HepG2 (cell line): ENCODE measurements at regions not wholly inside any gene's neighbourhood (a gene's known extent, or its start where the extent isn't known, plus 50 kb on each side); places are given as distances from the start of the nearest gene placed in this dataset.
"Not testable (repeated sequence)": the region's sequence is repeated elsewhere in the genome, so short reads cannot be mapped to it uniquely, and the experiment has no call there.

Experiments
- ATAC-seq: fragments of 200-7000 bp; cut with Tn5 transposase; 3 replicates; pipeline ENCODE4 v1.9.1; 2020; ENCODE audit warnings: mild to moderate bottlenecking, moderate library complexity
- BruUV-seq: library from RNA; stranded (reverse); fragments of 400-500 nt; replicated peaks from 2 replicates; lab custom pipeline; 2021; lab: Mats Ljungman, UMichigan
- CTCF ChIA-PET: fragments of 300-600 bp; formaldehyde crosslinking; extraction: SDS; loops from one replicate; lab custom pipeline; 2021; ENCODE audit warnings: low total read pairs, inconsistent platforms, low intra/inter-chr PET ratio; lab: Yijun Ruan, JAX
- POLR2A ChIA-PET: fragments of 350-600 bp; sonication (Branson Sonifier 250); formaldehyde crosslinking; loops from one replicate; lab custom pipeline; 2020; ENCODE audit warnings: antibody characterized with exemption, inconsistent platforms; lab: Yijun Ruan, JAX
- DNase-seq: peaks from one replicate; pipeline ENCODE4 v3.0.0-alpha.2; 2015; ENCODE audit warnings: low spot score
- FAIRE-seq: peaks from 3 replicates; lab custom pipeline; 2011; peaks lifted over from hg19 to GRCh38; lab: Jason Lieb, UNC
- H2AFZ ChIP-seq: one replicate; pipeline ENCODE4 v1.6.1; 2011; ENCODE audit warnings: low read length, inconsistent platforms
- H3K27ac ChIP-seq: fragments of 300-600 bp; 3 replicates; pipeline ENCODE4 v1.8.0; 2011; ENCODE audit warnings: mixed run types, mild to moderate bottlenecking, mixed read lengths, low read length, inconsistent platforms; ENCODE audit not compliant: insufficient read depth; ENCODE audit errors: extremely low read length
- H3K27me3 ChIP-seq, 2 experiments: fragments of 200-600 bp in 1 of 2; 2 replicates in 1 of 2; 3 replicates in 1 of 2; pipeline versions ENCODE4 v1.6.0 to v1.8.0; 2011; ENCODE audit warnings: low read length in 2 of 2, mild to moderate bottlenecking in 2 of 2, moderate library complexity in 2 of 2, inconsistent platforms in 1 of 2; ENCODE audit not compliant: insufficient read depth in 2 of 2, control insufficient read depth in 1 of 2
- H3K36me3 ChIP-seq, 2 experiments: fragments of 200-600 bp in 1 of 2; replicated peaks in 1 of 2; 2 replicates in 1 of 2; 3 replicates in 1 of 2; pipeline versions ENCODE4 v1.5.1 to v1.8.0; 2011; ENCODE audit warnings: low read length in 2 of 2, inconsistent platforms in 1 of 2; ENCODE audit not compliant: insufficient read depth in 2 of 2, control insufficient read depth in 1 of 2
- H3K4me1 ChIP-seq: 2 replicates; pipeline ENCODE4 v1.5.1; 2012; ENCODE audit warnings: low read length, inconsistent platforms; ENCODE audit not compliant: insufficient read depth
- H3K4me2 ChIP-seq: 2 replicates; pipeline ENCODE4 v1.6.0; 2011; ENCODE audit warnings: low read depth, low read length, inconsistent platforms
- H3K4me3 ChIP-seq, 3 experiments: fragments of 200-600 bp in 1 of 3; sonication (generic), shearing (Covaris generic) in 1 of 3; replicated peaks in 1 of 3; 2 replicates each; pipeline ENCODE4 v1.5.1; 2011 to 2016; ENCODE audit warnings: low read length in 3 of 3, inconsistent platforms in 2 of 3, low read depth in 2 of 3, mild to moderate bottlenecking in 2 of 3, control low read depth in 1 of 3, mixed read lengths in 1 of 3; ENCODE audit not compliant: insufficient read depth in 1 of 3
- H3K79me2 ChIP-seq: one replicate; pipeline ENCODE4 v1.6.1; 2011; ENCODE audit warnings: low read length, inconsistent platforms; ENCODE audit not compliant: insufficient read depth
- H3K9ac ChIP-seq: 2 replicates; pipeline ENCODE4 v1.6.0; 2011; ENCODE audit warnings: mild to moderate bottlenecking, low read depth, low read length, inconsistent platforms; ENCODE audit not compliant: insufficient read depth
- H3K9me3 ChIP-seq: 2 replicates; pipeline ENCODE4 v1.5.1; 2012; ENCODE audit warnings: mild to moderate bottlenecking, low read length
- H4K20me1 ChIP-seq: 2 replicates; pipeline ENCODE4 v1.6.0; 2011; ENCODE audit warnings: inconsistent platforms, mild to moderate bottlenecking, low read length, moderate library complexity; ENCODE audit not compliant: insufficient read depth
- DNMT1 ChIP-seq: sonication (generic); formaldehyde crosslinking; IDR thresholded peaks from 2 replicates; pipeline ENCODE4 v1.5.1; 2020; ENCODE audit warnings: mild to moderate bottlenecking, missing genetic modification reagents
- ETV5 ChIP-seq: IDR thresholded peaks from 2 replicates; pipeline ENCODE4 v1.6.1; 2018; ENCODE audit warnings: missing biosample characterization, missing genetic modification reagents, inconsistent platforms, borderline replicate concordance
- IKZF1 ChIP-seq: fragments of 450-650 bp; IDR thresholded peaks from 2 replicates; pipeline ENCODE4 v1.7.1; 2016
- MXD4 ChIP-seq: IDR thresholded peaks from 2 replicates; pipeline ENCODE4 v1.6.1; 2016; ENCODE audit warnings: mild to moderate bottlenecking, missing biosample characterization, missing genetic modification reagents
- ZNF10 ChIP-seq: sonication (generic); formaldehyde crosslinking; IDR thresholded peaks from 2 replicates; pipeline ENCODE4 v1.4.0; 2020; ENCODE audit warnings: mild to moderate bottlenecking, low read depth, missing genetic modification reagents, borderline replicate concordance
- ZNF160 ChIP-seq: sonication (generic); formaldehyde crosslinking; IDR thresholded peaks from 2 replicates; pipeline ENCODE4 v1.8.0; 2022; ENCODE audit warnings: mild to moderate bottlenecking, inconsistent platforms, missing genetic modification reagents
- ZNF292 ChIP-seq: sonication (generic); formaldehyde crosslinking; IDR thresholded peaks from 2 replicates; pipeline ENCODE4 v1.8.1; 2022; ENCODE audit warnings: mild to moderate bottlenecking, low read depth, missing genetic modification reagents, borderline replicate concordance
- ZNF543 ChIP-seq: sonication (generic); formaldehyde crosslinking; IDR thresholded peaks from 2 replicates; pipeline ENCODE4 v1.4.0; 2020; ENCODE audit warnings: mild to moderate bottlenecking, missing genetic modification reagents
- ZNF589 ChIP-seq: sonication (generic); formaldehyde crosslinking; conservative IDR thresholded peaks from 2 replicates; pipeline ENCODE4 v1.8.0; 2022; ENCODE audit warnings: mild to moderate bottlenecking, moderate library complexity, missing genetic modification reagents
- WGBS: methylation state at CpG from one replicate; pipeline ENCODE4 v1.1.6; 2017; ENCODE audit warnings: low lambda C conversion rate; 5-methylcytosine and 5-hydroxymethylcytosine counted together
- in situ Hi-C: cut with HindIII; loops from 2 replicates; pipeline ENCODE4 v1.10.0; 2017; ENCODE audit warnings: low pct_unique_long_range_greater_than_20kb; ENCODE audit not compliant: extremely low pct_ligation_motif_present
- intact Hi-C: fragments of 100-400 bp; cut with micrococcal nuclease; formaldehyde crosslinking; loops from one replicate; pipeline ENCODE4 v1.10.0; 2022; ENCODE audit not compliant: unreplicated experiment
- TF ChIP-seq, protein P1 (sequence below): IDR thresholded peaks from 2 replicates; pipeline ENCODE4 v1.6.1; 2012; ENCODE audit warnings: low read length, improper control_type of control experiment
- TF ChIP-seq, protein P2 (sequence below): IDR thresholded peaks from 2 replicates; pipeline ENCODE4 v1.6.1; 2016; ENCODE audit warnings: mild to moderate bottlenecking
- TF ChIP-seq, protein P3 (sequence below): sonication (generic); formaldehyde crosslinking; IDR thresholded peaks from 2 replicates; pipeline ENCODE4 v1.4.0; 2020; ENCODE audit warnings: missing genetic modification reagents

DNA sequence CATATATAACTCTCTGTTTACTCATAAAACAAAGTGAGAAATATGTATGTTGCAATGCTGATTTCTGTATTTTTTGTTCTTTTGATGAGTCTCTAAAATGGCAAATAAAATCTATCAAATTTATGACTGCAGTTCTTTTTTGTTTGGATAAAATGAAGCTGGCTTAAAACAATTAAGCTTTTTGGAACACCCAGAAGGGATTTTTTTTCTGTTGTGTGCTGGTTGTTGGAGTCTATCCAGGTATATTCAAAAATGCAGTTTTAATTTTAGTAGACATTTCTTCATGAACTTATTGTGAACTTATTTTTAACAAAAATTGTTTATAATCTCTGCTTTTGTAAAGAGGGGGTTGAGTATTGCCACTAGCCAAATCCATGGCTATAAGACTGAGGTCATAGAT, 405.5 kb downstream of the RAP2B start:
- no peaks in the 10 kb centered on the region for H3K36me3 ChIP-seq
- no peaks in the 10 kb centered on the region for H3K27me3 ChIP-seq
- TF ChIP-seq MXD4 (CRISPR knock-in tag) (no peak), ZNF10 (CRISPR knock-in tag) (no peak), ETV5 (no peak), ZNF543 (CRISPR knock-in tag) (no peak), DNMT1 (no peak), ZNF589 (CRISPR knock-in tag) (no peak), IKZF1 (no peak), ZNF292 (CRISPR knock-in tag) (no peak), ZNF160 (no peak)
- TF ChIP-seq, protein P1, sequence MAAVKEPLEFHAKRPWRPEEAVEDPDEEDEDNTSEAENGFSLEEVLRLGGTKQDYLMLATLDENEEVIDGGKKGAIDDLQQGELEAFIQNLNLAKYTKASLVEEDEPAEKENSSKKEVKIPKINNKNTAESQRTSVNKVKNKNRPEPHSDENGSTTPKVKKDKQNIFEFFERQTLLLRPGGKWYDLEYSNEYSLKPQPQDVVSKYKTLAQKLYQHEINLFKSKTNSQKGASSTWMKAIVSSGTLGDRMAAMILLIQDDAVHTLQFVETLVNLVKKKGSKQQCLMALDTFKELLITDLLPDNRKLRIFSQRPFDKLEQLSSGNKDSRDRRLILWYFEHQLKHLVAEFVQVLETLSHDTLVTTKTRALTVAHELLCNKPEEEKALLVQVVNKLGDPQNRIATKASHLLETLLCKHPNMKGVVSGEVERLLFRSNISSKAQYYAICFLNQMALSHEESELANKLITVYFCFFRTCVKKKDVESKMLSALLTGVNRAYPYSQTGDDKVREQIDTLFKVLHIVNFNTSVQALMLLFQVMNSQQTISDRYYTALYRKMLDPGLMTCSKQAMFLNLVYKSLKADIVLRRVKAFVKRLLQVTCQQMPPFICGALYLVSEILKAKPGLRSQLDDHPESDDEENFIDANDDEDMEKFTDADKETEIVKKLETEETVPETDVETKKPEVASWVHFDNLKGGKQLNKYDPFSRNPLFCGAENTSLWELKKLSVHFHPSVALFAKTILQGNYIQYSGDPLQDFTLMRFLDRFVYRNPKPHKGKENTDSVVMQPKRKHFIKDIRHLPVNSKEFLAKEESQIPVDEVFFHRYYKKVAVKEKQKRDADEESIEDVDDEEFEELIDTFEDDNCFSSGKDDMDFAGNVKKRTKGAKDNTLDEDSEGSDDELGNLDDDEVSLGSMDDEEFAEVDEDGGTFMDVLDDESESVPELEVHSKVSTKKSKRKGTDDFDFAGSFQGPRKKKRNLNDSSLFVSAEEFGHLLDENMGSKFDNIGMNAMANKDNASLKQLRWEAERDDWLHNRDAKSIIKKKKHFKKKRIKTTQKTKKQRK, result no peak
- TF ChIP-seq, protein P2, sequence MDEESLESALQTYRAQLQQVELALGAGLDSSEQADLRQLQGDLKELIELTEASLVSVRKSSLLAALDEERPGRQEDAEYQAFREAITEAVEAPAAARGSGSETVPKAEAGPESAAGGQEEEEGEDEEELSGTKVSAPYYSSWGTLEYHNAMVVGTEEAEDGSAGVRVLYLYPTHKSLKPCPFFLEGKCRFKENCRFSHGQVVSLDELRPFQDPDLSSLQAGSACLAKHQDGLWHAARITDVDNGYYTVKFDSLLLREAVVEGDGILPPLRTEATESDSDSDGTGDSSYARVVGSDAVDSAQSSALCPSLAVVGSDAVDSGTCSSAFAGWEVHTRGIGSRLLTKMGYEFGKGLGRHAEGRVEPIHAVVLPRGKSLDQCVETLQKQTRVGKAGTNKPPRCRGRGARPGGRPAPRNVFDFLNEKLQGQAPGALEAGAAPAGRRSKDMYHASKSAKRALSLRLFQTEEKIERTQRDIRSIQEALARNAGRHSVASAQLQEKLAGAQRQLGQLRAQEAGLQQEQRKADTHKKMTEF (CRISPR knock-in tag), result no peak
- TF ChIP-seq, protein P3, sequence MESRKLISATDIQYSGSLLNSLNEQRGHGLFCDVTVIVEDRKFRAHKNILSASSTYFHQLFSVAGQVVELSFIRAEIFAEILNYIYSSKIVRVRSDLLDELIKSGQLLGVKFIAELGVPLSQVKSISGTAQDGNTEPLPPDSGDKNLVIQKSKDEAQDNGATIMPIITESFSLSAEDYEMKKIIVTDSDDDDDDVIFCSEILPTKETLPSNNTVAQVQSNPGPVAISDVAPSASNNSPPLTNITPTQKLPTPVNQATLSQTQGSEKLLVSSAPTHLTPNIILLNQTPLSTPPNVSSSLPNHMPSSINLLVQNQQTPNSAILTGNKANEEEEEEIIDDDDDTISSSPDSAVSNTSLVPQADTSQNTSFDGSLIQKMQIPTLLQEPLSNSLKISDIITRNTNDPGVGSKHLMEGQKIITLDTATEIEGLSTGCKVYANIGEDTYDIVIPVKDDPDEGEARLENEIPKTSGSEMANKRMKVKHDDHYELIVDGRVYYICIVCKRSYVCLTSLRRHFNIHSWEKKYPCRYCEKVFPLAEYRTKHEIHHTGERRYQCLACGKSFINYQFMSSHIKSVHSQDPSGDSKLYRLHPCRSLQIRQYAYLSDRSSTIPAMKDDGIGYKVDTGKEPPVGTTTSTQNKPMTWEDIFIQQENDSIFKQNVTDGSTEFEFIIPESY (CRISPR knock-in tag), result no peak
- in situ Hi-C loops, result no loop called here
- H3K4me2 ChIP-seq, result no peak overlapping the region
- intact Hi-C loops, result no loop called here
- no peaks in the 10 kb centered on the region for H4K20me1 ChIP-seq
- no peak for DNase-seq
- FAIRE-seq, result no peak
- H3K9ac ChIP-seq, result no peak overlapping the region
- CTCF ChIA-PET, result no interaction called here
- no peak overlapping the region for H3K4me3 ChIP-seq
- H2AFZ ChIP-seq, result no peak overlapping the region
- no peaks in the 10 kb centered on the region for H3K4me1 ChIP-seq
- no peak overlapping the region for H3K27ac ChIP-seq
- H3K79me2 ChIP-seq, result no peaks in the 10 kb centered on the region
- peaks cover 27% of the 10 kb centered on the region for H3K9me3 ChIP-seq
- POLR2A ChIA-PET, result no interaction called here
- ATAC-seq, result no peak
- no TSS peak for BruUV-seq

DNA sequence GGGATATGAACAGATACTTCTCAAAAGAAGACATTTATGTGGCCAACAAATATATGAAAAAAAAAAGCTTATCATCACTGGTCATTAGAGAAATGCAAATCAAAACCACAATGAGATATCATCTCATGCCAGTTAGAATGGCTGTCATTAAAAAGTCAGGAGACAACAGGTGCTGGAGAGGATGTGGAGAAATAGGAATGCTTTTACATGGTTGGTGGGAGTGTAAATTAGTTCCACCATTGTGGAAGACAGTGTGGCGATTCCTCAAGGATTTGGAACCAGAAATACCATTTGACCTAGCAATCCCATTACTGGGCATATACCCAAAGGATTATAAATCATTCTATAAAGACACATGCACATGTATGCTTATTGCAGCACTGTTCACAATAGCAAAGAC, 408.5 kb downstream of the RAP2B start:
- H2AFZ ChIP-seq, in situ Hi-C loops, H3K9ac ChIP-seq, FAIRE-seq, H3K79me2 ChIP-seq, H3K9me3 ChIP-seq, H3K4me3 ChIP-seq, CTCF ChIA-PET, H3K27me3 ChIP-seq, H3K27ac ChIP-seq, H4K20me1 ChIP-seq, DNase-seq, BruUV-seq, intact Hi-C loops, H3K36me3 ChIP-seq, H3K4me2 ChIP-seq, H3K4me1 ChIP-seq, POLR2A ChIA-PET, ATAC-seq: not testable (repeated sequence)
- WGBS, result 0% methylated on average over 1 of the region's 1 CpG
